Occipital lobe (tissue), 1 donor: ENCODE measurements at regions not wholly inside any gene's neighbourhood (a gene's known extent, or its start where the extent isn't known, plus 50 kb on each side); places are given as distances from the start of the nearest gene placed in this dataset.

Experiments used
- DNase-seq: peaks from one replicate; lab custom pipeline; 2025; lab: John Stamatoyannopoulos, UW

DNA sequence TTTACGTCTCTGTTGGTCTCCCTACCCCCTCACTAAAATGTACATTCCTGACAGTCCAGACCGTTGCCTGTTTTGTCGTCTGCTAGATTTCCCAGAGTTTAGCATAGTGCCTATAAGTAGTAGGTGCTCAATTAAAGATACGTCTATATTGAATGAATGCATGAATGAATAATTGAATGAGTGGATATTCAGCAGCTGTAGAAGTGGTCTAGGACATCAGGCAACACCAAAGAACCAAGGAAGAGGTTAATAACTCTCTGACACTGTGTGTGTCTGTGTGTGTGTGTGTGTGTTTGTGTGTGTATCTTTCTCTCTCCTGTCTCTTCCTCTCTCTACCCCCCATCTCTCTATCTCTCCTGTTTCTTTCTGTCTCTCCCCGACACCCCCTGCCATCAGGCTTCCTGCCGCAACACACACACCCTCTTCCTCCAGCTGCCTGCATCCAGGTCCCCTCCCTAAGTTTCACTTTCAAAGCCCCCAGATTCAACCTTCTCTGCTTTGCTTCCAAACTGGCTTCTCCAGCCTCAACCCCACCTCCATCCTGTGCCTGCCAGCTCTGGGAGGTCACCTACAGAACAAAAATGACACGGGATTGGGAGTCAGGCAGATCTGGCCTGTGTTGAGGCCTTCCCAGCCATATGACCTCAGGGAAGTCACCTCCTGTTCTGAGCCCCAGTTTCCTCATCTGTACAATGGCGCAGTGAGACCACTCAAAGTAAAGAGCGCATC is 119.9 kb upstream of the NCOR2 start:
- no peak for DNase-seq

DNA sequence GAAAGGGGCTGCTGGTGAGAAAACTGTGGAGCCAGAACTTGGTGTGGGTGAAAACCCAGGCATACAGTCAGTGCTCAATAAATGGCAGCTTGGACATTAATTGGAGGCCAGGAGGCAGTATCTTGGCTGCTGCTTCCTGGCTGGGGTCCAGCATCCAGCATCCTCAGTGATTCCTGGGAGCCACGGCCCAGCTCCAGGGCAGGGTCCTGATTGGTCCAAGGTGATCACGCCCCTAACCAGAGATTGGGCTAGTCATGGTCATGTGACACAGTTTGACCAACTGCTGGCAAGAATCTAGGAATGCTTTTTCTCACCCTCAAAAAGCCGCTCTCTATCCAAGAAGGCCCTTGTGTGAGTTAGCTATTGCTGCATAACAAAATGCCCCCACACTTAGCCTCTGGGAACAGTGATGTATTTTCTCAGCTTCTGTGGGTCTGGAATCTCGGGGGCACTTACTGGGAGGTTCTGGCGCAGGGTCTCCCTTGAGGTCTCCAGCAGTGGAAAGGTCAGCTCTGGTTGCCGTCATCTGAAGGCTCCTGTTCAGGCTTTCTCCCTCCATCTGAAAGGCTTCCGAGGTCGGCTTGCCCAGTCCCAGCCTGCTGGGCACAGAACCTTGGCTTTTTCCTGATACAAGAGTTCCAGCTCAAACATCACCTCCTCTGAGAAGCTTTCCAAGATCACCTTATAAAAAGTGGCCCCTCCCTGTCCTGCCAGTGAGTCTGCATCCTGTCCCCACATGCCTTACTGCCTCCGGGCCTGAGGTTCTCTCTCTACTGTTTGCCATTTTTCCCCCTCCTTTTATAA is 119.2 kb upstream of the NCOR2 start:
- no peak for DNase-seq

DNA sequence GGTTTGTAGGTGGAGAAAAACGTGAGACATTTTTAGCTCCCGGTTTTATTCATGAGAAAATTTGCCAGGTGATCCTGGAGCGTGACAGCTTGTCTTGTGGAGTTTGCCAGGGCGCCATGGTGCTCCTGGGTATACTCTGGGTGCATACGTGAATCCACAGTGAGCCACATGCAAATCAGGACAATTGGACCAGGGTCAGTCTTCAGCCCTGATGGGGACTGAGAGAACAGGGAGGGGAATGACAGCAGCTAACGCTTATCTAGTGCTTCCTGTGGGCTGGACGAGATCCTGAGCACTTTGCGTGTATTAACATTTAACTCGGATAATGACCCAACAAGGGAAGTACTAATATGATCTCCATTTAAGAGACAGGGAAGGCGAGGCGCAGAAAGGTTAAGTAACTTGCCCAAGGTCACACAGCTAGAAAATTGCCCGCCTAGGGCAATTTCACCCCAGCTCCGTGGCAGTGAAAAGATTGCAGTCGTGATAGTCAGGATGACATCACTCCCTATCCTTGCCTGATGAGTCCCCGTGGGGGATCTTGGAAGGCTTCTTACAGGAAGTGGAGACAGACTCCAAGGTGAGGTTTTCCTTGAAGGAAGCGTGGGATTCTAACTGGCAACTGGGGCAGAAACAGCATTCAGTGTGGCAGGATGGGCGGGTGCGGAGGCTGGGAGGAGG is 118.4 kb upstream of the NCOR2 start:
- peak; percentile 19 for DNase-seq

DNA sequence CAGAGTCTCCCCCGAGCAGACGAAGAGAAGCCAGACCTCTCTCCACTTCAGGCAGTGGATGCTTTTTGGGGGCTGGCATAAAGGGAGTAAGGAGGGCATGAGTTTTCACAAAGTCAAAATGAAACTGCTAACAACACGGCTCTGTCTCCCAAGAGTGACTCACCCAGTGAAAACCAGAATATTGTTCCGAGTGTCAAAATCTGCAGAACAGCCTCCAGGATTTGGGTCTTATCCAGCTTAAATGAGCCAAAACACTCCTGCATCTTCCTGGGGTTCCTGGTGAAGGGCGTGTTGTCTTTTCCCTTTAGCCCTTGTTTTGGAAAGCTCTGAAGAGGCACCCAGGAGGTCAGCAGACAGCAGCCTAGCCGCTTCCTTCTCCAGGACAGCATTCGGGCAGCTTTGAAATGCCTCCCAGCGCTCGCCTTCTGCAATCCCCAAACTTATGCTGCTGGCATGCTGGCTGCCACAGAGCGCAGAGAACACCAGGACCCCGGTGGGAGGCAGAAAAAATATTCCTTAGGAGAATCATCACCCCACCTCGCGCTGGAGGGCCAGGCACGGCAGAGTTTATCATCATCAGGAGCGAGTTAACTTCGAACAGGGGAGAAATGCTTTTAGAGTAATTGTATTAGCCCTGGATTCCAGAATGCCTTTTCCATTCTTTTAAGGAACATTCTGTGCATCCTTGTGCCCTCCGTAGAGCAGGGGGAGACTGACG is 117.7 kb upstream of the NCOR2 start:
- DNase-seq: peak; percentile 63

DNA sequence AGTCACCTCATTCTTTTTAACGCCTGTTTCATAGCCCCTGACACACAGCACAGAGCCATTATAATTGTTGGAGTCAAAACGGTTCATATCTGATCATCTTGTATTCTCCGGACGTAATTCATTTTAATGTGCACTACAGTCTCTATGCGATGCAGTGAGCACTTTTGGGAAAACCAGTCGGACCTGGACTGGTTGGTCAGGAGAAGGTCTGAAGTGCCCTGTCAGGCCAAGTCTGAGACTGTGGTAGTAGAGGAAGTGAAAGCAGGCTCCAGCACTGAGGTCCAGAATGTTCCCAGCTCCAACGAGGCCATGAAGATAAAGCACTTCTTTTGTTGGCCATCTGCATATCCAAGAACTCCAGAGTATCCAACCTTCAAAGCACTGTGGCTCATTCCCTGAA is 117.1 kb upstream of the NCOR2 start:
- DNase-seq: no peak

DNA sequence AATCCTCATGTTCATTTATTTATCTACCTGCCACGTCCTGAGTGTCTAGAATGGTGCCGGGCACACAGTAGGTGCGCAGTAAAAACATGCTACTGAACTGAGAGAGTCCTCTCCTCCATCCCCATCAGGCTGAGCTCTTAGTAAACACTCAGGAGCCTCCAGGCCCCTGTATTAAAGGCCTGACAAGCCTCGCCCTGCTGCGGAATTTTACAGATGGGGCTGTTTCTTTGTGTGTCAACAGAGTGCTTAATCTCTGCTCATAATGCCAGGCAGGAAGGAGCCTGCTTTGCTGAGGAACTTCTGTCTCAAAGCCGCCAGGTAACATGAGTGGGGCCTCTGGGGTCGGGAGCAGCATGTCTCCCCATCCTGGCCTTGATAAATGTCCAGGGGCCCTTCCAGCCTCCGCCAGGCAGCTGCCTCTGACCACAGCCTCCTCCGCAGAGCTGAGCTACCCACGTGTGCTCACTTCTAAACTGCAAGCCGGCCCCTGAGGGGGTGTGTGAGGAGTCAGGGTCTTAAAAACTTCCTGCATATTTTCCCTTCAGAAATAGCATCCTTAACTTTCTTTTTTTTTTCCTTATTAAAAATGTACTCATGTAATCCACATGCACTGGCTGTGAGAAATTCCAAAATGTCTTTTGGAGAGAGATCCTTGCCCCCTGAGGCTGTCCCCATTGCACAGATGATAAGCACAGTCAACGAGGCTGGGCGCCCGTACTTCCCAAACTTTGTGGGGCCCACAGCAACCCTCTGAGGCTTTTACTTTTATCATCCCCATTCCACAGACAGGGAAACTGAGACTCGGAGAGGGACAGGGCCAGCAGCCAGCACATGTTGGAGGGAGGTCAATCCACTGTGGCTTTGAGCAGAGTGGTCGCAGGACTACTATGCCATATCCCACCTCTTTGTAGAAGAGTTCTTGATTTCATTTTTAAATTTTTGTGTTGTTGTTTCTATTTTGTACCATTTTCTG is 116.0 kb upstream of the NCOR2 start:
- no peak for DNase-seq

DNA sequence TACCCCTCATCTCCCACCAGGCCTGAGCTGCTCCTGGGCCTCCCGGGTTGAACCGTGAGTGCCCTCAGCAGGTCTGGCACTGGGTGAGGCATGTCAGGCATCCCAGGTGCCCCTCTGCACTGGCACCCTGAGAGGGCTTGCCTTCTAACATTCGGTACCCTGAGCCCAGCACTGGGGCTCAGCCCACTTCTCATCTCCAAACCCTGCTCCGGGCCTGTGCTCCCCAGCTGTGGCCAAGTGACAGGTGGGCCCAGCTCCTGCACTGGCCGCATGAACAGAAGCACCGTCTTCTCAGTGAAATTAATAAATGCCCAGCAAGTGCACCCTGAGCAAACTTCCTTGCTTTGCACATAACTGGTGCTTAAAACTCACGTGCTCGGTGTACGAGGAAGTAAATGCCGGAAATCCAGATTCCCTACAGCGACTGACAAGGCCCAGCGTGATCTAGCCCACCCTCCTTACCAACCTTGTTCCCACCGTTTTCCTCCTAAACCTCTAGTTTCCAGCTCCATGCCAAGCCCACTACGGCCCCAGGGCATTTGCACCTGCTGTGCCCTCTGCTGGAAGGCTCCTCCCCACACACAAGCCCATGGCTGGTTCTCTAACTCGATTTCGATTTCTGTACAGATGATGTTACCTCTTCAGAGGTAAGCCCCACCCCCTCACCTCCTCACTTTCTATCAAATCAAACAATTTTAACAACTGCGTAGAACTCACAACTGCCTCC is 115.2 kb upstream of the NCOR2 start:
- no peak for DNase-seq

DNA sequence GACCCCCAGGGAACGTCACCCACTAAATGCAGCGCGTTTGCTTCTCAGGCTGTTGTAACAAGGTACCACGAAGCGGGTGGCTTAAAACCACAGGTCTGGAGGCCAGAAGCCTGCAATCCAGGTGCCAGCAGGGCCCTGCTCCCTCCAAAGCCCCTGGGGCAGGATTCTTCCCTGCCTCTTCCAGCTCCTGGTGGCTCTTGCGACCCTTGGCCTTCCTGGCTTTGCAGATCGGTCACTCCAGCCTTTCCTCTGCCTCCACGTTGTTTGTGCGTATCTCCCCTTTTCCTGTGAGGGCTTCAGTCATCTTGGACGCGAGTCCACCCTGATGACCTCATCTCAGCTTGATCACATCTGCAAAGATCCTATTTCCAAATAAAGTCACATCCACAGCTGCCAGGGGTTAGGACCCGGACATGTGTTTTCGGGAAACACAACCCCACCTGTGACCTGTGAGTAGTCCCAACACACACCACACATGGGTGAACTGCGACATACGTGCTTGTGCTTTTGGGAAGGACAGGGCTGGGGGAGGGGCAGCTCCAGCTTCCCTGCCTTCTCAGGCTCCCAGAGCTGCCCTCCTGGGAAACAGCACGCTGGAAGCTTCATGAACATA is 114.5 kb upstream of the NCOR2 start:
- no peak for DNase-seq

DNA sequence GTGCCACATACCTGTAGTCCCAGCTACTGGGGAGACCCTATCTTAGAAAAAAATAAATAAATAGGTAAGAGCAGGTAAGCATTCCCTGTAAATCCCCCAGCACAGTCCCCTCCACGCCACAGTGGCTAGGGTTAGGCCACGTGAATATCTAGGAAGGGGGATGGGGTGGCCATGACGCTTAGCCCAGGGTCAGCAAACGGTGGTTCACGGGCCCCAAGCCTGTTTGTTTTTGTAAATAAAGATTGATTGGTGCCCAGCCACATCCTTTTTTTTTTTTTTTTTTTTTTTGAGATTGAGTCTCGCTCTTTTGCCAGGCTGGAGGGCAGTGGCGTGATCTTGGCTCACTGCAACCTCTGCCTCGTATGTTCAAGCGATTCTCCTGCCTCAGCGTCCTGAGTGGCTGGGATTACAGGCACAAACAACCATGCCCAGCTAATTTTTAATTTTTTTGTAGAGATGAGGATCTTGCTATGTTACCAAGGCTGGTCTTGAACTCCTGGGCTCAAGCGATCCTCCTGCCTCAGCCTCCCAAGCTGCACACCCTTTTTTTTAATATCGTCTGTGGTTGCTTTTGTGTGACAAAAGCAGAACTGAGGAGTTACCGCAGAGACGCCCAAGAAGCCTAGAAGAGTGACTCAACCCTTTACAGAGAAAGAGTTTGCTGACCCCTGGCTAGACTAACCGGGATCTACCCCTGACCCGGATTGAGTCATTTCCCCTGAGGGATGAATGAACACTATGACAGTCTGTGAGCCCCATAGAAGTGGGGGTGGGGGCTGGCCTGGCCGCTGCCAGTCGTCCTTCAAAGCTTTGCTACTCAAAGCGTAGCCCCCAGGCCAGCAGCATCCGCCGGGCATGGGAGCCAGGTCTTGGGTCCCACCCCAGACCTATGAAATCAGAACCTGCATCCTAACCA is 113.7 kb upstream of the NCOR2 start:
- no peak for DNase-seq

DNA sequence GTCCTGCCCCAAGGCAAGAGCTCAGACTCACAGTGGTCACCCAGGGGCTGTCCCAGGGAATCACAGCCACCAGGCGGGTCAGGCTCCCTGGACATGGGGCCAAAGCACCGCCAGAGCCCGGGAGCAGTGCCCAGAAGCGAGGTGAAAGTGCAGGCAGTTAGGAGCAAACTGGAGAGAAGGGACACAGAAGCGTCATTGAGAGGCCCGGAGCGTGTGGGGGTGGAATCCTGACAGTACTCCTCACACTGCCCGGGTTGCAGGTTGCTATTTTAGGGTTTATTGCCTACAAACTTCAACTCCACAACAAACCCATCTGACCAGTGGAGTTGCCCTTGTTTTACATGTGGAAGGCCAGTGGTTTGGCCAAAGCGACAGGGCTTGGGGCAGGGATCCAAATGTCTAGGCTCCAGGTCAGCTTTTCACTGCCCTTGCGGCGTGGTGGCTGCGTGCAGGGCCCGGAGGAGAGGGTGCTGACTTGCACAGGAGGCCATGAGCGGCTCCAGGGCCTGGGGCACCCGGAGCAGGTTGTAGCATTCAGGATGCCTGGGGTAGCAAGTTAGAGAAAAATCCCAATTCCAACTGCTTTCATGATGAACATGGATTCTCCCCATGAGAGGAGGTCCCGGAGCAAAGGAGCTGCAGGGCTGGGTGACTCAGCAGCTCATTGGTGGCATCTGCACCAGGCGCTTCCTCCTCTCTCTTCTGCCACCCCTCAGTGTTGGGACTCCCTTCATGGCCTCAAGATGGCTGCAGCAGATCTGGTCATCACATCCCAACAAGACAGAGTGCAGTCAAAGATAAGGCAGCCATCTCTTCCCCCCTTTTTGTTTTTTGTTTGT is 112.3 kb upstream of the NCOR2 start:
- DNase-seq: peak; percentile 40

DNA sequence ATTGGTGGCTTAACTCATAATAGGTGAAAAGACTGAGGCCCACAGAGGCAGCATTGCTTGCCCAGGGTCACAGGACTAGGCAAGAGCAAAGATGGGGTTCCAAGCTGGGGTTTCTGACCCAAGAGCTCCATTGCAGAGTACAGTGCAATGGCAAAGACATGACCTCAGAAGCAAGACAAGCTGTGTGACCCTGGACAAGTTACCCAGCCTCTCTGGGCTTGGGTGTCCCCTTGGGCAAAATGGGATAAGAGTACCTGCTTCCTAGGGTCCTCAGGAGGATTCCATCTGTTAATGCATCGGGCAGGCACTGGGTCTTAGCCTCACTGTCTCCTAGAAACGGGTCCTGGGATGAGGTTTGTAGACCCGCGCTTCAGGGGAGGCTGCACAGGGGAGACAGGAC is 111.6 kb upstream of the NCOR2 start:
- DNase-seq: no peak

DNA sequence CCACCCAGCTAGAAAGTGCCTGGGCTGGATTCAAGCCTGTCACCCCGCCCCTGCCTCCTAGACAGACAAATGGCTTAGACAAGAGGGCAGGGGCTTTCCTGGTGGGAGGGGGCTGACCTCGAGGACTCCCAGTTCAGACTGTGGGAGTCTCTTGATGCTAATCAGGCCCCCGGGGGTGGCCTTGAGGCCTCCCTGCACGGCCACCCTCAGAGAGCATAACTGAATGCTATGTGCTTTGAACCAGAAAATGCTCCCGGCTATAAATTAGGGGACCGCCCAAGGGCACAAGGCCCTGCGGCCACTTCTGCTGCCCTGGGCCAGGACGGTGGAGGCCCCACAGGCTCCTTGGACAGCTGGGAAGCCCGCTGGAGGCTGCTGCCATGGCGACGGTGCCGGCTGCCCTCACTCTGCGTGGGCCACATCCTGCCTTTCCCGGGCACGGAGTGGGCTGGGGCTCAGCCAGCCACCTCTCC is 111.0 kb upstream of the NCOR2 start:
- DNase-seq: no peak

DNA sequence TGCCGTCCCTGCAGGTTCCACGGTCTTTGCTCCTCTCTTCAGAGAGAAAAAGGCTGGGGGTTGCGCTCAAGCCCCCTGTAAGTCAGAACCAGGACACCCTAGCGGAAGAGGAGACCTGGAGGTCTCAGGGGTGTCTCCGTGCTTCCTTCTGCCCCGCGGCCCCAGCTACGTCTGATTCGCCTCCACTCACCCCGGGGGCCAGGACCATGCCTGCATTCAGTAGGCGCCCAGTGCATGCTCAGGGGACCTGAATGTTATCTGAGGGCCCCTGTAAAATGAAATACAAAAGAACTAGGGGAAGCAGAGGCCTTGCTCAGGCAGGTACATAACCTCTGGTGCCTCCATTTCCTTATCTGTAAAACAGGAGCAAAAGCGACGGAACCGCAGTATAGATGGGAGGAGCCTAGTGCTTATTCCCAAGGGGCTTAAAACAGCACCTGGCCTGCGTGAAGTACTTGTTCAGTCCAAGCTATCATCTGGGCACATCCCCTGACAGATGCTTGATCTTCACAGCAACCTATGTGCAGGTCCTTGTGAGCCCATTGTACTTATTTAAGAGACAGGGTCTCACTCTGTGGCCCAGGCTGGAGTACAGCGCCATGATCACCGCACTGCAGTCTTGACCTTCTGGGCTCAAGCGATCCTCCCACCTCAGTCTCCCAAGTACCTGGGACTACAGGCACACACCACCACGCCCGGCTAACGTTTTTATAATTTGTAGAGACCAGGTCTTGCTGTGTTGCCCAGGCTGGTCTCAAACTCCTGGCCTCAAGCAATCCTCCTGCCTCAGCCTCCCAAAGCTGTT is 110.3 kb upstream of the NCOR2 start:
- DNase-seq: no peak

DNA sequence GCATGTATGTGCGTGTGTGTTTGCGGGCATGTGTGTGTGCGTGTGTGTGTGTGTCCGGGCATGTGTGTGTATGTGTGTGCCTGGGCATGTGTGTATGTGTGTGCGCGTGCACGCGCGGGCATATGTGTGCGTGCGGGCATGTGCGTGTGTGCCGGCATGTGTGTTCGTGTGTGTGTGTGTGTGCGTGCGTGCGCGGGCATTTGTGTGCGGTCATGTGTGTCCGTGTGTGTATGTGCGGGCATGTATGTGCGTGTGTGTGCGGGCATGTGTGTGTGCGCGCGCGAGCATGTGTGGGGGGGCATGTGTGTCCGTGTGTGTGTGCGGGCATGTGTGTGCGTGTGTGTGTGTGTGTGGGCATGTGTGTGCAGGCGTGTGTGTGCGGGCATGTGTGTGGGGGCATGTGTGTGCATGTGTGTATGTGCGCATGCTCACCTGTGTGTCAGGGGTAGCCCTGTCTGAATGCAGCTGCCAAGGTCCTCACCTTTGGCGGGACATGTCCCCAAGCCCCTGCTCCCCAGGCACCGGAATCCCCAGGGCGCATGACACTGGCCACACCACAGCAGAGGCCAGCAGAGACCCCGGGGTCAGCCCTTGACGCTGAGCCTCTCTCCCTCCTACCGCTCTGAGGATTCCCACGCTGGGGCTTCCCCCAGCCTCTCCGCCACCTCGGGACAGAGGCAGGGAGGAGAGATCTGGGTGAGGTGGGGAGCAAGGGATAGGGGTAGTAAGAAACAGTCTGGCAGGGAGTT is 109.5 kb upstream of the NCOR2 start:
- no peak for DNase-seq

DNA sequence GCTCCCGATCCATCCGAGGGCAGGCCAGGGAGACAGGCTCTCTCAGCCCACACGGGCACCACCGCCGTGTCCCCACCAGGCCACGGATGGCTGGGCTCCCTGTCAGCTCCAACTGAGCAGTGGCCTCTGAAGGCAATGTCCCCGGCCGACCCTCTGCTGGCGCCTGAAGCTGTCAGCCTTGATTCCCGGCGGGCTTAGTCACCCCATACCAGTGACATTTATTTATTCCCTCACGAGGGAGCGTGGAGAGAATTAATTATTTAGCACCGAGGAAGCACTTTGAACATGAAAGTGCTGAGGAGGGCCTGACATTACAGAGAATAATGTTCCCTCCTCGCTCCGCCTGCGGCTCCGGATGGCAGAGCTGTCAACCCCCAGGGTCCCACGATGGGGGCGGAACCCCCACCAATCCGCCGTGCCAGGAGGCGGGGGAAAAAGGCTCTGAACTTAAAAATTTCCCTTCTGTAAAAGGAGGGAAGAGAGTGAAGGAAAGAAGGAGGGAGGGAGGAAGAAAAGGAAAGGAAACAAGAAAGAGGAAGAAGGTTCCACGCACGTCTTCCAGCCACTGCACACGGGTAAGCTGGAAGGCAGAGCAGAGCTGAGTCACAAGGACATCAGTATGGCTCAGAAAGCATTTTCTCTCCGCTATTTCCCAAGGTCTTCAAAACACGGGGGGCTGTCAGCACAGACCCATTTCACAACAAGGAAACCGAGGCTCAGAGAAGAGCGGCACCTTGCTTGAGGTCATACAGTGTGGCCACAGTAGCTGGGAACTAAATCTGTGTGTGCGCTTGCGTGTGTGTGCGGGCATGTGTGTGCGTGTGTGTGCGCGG is 108.7 kb upstream of the NCOR2 start:
- peak; percentile 38 for DNase-seq
